ENCODE measurements at regions not wholly inside any gene's neighbourhood (a gene's known extent, or its start where the extent isn't known, plus 50 kb on each side); places are given as distances from the start of the nearest gene placed in this dataset.

- TF ChIP-seq CTCF (IDR thresholded peaks at IDR 0.05), result no peak
- no peak for TF ChIP-seq POLR2A (IDR thresholded peaks at IDR 0.05)
Observed at GRCh38 chr2:194769030-194769429, 888.0 kb upstream of the SLC39A10 start.
